RWPE2 (cell line): ENCODE measurements at regions not wholly inside any gene's neighbourhood (a gene's known extent, or its start where the extent isn't known, plus 50 kb on each side); places are given as distances from the start of the nearest gene placed in this dataset.

Source experiments
- ATAC-seq: fragments of 200-7000 bp; cut with Tn5 transposase; 3 replicates; pipeline ENCODE4 v1.9.1; 2021; ENCODE audit warnings: low read depth
- DNase-seq: peaks from one replicate; pipeline ENCODE4 v3.0.0-alpha.2; 2020; ENCODE audit warnings: low spot score
- H3K27ac ChIP-seq: fragments of 450-650 bp; 2 replicates; pipeline ENCODE4 v1.5.1; 2017; ENCODE audit warnings: mild to moderate bottlenecking; ENCODE audit not compliant: poor library complexity, severe bottlenecking
- H3K27me3 ChIP-seq: fragments of 250-450 bp; sonication (Bioruptor Pico); 2 replicates; pipeline ENCODE4 v1.5.1; 2021; ENCODE audit warnings: mild to moderate bottlenecking, moderate library complexity; ENCODE audit not compliant: insufficient read depth, poor library complexity, severe bottlenecking
- H3K36me3 ChIP-seq: fragments of 250-450 bp; sonication (Bioruptor Pico); 2 replicates; pipeline ENCODE4 v1.5.1; 2020; ENCODE audit warnings: low read depth, mild to moderate bottlenecking, moderate library complexity
- H3K4me1 ChIP-seq: fragments of 250-450 bp; sonication (Bioruptor Pico); 2 replicates; pipeline ENCODE4 v1.5.1; 2021; ENCODE audit warnings: mild to moderate bottlenecking, moderate library complexity; ENCODE audit not compliant: insufficient read depth, poor library complexity, severe bottlenecking
- H3K4me3 ChIP-seq: fragments of 250-450 bp; sonication (Bioruptor Pico); 2 replicates; pipeline ENCODE4 v1.5.1; 2021; ENCODE audit warnings: mild to moderate bottlenecking, moderate library complexity; ENCODE audit not compliant: severe bottlenecking
- H3K9me3 ChIP-seq: fragments of 250-450 bp; sonication (Bioruptor Pico); 2 replicates; pipeline ENCODE4 v1.5.1; 2021; ENCODE audit warnings: mild to moderate bottlenecking, moderate library complexity; ENCODE audit not compliant: severe bottlenecking
- TF ChIP-seq, protein P1 (sequence below): fragments of 450-650 bp; IDR thresholded peaks from one replicate; pipeline ENCODE4 v1.5.1; 2017; ENCODE audit warnings: mild to moderate bottlenecking, moderate library complexity; ENCODE audit not compliant: poor library complexity, severe bottlenecking

DNA sequence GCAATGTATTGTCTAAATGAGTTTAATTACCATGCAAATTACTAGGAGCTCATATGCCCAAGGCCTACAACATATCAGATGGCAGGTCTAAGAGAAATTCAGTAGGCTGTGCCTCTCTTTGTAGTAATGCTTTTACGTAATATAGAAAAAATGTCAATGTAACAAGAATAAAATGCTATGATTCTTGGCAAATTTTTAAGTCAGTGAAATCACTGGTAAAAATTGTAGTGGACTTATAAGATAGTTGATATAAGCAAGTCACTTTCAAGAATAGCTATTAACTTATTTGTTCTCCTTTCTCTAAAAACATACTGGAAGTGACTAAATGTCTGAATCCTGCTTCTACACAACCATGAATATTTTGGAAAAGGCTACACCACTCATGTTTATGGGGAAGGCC, 707.8 kb downstream of the TUSC7 start:
- no peaks in the 10 kb centered on the region for H3K36me3 ChIP-seq
- H3K27me3 ChIP-seq, result no peaks in the 10 kb centered on the region
- ATAC-seq (no peak), DNase-seq (no peak)
- no peak overlapping the region for H3K4me3 ChIP-seq
- no peaks in the 10 kb centered on the region for H3K4me1 ChIP-seq
- H3K27ac ChIP-seq, result no peak overlapping the region
- no peaks in the 10 kb centered on the region for H3K9me3 ChIP-seq
- TF ChIP-seq, protein P1, sequence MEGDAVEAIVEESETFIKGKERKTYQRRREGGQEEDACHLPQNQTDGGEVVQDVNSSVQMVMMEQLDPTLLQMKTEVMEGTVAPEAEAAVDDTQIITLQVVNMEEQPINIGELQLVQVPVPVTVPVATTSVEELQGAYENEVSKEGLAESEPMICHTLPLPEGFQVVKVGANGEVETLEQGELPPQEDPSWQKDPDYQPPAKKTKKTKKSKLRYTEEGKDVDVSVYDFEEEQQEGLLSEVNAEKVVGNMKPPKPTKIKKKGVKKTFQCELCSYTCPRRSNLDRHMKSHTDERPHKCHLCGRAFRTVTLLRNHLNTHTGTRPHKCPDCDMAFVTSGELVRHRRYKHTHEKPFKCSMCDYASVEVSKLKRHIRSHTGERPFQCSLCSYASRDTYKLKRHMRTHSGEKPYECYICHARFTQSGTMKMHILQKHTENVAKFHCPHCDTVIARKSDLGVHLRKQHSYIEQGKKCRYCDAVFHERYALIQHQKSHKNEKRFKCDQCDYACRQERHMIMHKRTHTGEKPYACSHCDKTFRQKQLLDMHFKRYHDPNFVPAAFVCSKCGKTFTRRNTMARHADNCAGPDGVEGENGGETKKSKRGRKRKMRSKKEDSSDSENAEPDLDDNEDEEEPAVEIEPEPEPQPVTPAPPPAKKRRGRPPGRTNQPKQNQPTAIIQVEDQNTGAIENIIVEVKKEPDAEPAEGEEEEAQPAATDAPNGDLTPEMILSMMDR, result no peak

DNA sequence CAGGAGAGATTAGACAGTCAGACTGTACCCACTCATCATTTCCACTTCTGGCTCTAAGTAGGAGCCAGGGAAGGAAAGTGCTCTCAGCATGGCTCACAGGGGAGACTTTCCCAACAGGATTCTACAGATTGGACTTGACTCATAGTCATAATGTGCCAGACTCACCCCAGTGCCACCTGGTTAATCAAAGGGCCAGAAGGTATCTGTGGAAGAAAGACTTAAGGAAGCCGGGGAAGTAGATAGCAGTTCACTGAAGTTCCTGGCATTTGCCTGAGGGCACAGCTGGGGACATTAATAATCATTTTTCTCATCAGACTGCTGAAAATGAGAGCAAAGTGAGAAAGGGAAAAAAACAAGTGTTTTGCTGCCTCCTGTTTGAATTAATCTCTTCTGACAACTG, 717.5 kb downstream of the TUSC7 start:
- Histone ChIP-seq H3K36me3 (no peaks in the 10 kb centered on the region), H3K4me1 (no peaks in the 10 kb centered on the region), H3K27me3 (no peaks in the 10 kb centered on the region), H3K9me3 (no peaks in the 10 kb centered on the region), H3K27ac (no peak overlapping the region), H3K4me3 (no peak overlapping the region)
- ATAC-seq (no peak), DNase-seq (no peak)
- TF ChIP-seq, protein P1, result no peak

DNA sequence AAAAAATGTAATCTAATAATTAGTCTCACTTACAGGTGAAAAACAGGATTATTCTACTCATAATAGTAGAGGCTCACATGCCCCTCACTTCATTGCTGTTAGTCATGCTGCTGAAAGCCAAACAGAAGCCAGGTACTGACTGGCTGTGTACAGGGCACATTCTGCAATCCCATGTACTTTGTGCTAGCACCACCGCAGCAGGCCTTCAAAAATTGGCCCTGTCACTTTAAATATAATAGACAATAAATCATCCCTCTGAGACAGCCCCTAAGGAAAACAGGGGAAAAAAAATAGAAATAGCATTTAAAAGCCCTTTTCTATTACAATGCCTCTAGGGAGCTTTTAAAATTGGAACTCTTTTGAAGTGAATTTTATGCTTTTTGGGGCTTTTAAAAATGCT, 723.8 kb downstream of the TUSC7 start:
- no peak for ATAC-seq
- Histone ChIP-seq H3K4me1 (no peaks in the 10 kb centered on the region), H3K27ac (no peak overlapping the region), H3K27me3 (no peaks in the 10 kb centered on the region), H3K4me3 (no peak overlapping the region), H3K36me3 (no peaks in the 10 kb centered on the region), H3K9me3 (no peaks in the 10 kb centered on the region)
- DNase-seq, result no peak
- TF ChIP-seq, protein P1, result no peak

DNA sequence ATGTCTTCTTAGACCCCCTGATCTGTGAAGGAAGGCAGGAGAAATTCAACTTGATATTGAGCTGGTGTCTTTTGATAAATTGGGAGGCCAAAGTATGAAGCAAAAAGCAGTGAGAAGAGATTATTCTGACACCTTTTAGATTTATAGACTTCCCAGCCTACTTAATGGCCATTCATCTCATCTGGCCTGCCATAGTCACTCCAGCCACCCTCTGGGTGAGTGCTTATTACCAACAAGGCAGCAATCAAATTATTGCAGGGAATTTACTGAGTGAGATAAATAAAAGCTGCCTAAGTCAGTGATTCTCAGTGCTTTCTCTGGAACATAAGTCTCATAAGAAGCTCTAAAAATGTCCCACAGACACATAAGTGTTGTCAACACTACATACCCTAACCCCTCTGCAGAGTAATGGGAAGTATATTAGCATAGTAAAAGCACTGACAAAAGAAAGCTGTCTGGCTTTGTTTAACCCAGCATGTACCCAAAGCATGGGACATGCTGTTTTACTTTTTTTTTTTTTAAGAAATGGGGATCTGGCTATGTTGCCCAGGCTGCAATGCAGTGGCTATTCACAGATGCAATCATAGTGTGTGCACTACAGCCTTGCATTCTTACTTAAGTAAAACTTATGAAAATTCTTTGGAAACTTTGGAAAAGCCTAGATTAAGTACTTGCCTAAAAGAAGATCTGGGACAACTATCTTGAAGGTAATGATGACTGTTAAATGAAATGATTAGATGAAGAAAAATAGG, 725.3 kb downstream of the TUSC7 start:
- TF ChIP-seq, protein P1, result no peak
- no peak for DNase-seq
- Histone ChIP-seq H3K36me3 (no peaks in the 10 kb centered on the region), H3K27ac (no peak overlapping the region), H3K9me3 (no peaks in the 10 kb centered on the region), H3K4me1 (no peaks in the 10 kb centered on the region), H3K27me3 (no peaks in the 10 kb centered on the region), H3K4me3 (no peak overlapping the region)
- no peak for ATAC-seq

DNA sequence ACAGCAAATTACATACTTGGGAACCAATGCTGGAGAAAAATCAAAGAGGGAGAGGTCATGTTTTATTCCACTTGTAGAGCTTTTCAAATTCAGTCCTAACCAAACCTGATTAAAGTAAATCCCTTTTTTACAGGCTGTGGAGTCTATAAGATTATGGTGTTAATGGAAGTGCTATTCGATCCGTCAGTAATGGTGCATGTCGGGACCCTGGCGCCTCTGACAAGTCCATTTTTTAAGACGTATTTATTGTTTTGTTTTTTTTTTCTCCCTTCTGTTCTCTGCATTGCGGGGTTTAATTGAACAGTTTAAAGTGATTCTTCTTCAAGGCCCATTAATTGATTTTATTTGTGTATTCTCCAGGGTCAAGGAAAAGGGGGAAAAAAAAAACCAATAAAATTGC, 725.9 kb downstream of the TUSC7 start:
- H3K9me3 ChIP-seq, result no peaks in the 10 kb centered on the region
- no peaks in the 10 kb centered on the region for H3K36me3 ChIP-seq
- H3K4me3 ChIP-seq, result no peak overlapping the region
- ATAC-seq (no peak), DNase-seq (no peak)
- H3K27me3 ChIP-seq, result no peaks in the 10 kb centered on the region
- no peak overlapping the region for H3K27ac ChIP-seq
- no peaks in the 10 kb centered on the region for H3K4me1 ChIP-seq
- TF ChIP-seq, protein P1, result no peak
